ENCODE measurements at regions not wholly inside any gene's neighbourhood (a gene's known extent, or its start where the extent isn't known, plus 50 kb on each side); places are given as distances from the start of the nearest gene placed in this dataset.
"Not testable (repeated sequence)": the region's sequence is repeated elsewhere in the genome, so short reads cannot be mapped to it uniquely, and the experiment has no call there.

- in situ Hi-C loops (cut with MboI; ENCODE audit: low sequenced_read_pairs), result loop anchor here (25.0 kb wide), 1 partner anchor 1038 kb away; no protein-coding TSS in a partner anchor
Observed at GRCh38 chr6:144599615-144600014, 314.5 kb downstream of the UTRN start.

GRCh38 chr6:144601221-144601620 is 316.1 kb downstream of the UTRN start:
- in situ Hi-C loops (cut with MboI; ENCODE audit: low sequenced_read_pairs), result no loop called here

- in situ Hi-C loops (cut with MboI; ENCODE audit: low sequenced_read_pairs), result no loop called here
Observed at GRCh38 chr6:144602523-144603180, 317.5 kb downstream of the UTRN start.

- in situ Hi-C loops (cut with MboI; ENCODE audit: low sequenced_read_pairs), result no loop called here
Observed at GRCh38 chr6:144606083-144606482, 320.9 kb downstream of the UTRN start.

GRCh38 chr6:144607998-144608735 is 323.0 kb downstream of the UTRN start:
- in situ Hi-C loops (cut with MboI; ENCODE audit: low sequenced_read_pairs), result no loop called here

GRCh38 chr6:144612811-144613210 is 327.7 kb downstream of the UTRN start:
- in situ Hi-C loops (cut with MboI; ENCODE audit: low sequenced_read_pairs), result no loop called here

GRCh38 chr6:144613859-144614258 is 328.7 kb downstream of the UTRN start:
- in situ Hi-C loops (cut with MboI; ENCODE audit: low sequenced_read_pairs), result no loop called here

GRCh38 chr6:144615870-144616269 is 330.7 kb downstream of the UTRN start:
- in situ Hi-C loops (cut with MboI; ENCODE audit: low sequenced_read_pairs), result no loop called here

- in situ Hi-C loops (cut with MboI; ENCODE audit: low sequenced_read_pairs), result no loop called here
Observed at GRCh38 chr6:144617191-144617590, 332.1 kb downstream of the UTRN start.

GRCh38 chr6:144617708-144618107 is 332.6 kb downstream of the UTRN start:
- in situ Hi-C loops (cut with MboI; ENCODE audit: low sequenced_read_pairs), result no loop called here

- in situ Hi-C loops (cut with MboI; ENCODE audit: low sequenced_read_pairs), result no loop called here
Observed at GRCh38 chr6:144619966-144620365, 334.8 kb downstream of the UTRN start.

- in situ Hi-C loops (cut with MboI; ENCODE audit: low sequenced_read_pairs), result no loop called here
Observed at GRCh38 chr6:144621332-144621731, 336.2 kb downstream of the UTRN start.

- in situ Hi-C loops (cut with MboI; ENCODE audit: low sequenced_read_pairs), result no loop called here
Observed at GRCh38 chr6:144624246-144624645, 339.1 kb downstream of the UTRN start.

GRCh38 chr6:144624716-144625115 is 339.6 kb downstream of the UTRN start:
- in situ Hi-C loops (cut with MboI; ENCODE audit: low sequenced_read_pairs), result no loop called here

- in situ Hi-C loops (cut with MboI; ENCODE audit: low sequenced_read_pairs), result no loop called here
Observed at GRCh38 chr6:144630857-144631256, 345.7 kb downstream of the UTRN start.

GRCh38 chr6:144632266-144632665 is 347.1 kb downstream of the UTRN start:
- in situ Hi-C loops (cut with MboI; ENCODE audit: low sequenced_read_pairs), result no loop called here

- in situ Hi-C loops (cut with MboI; ENCODE audit: low sequenced_read_pairs), result no loop called here
Observed at GRCh38 chr6:144633886-144634285, 348.8 kb downstream of the UTRN start.

GRCh38 chr6:144634371-144634770 is 349.2 kb downstream of the UTRN start:
- in situ Hi-C loops (cut with MboI; ENCODE audit: low sequenced_read_pairs), result no loop called here

- in situ Hi-C loops (cut with MboI; ENCODE audit: low sequenced_read_pairs), result no loop called here
Observed at GRCh38 chr6:144635051-144635450, 349.9 kb downstream of the UTRN start.

GRCh38 chr6:144636025-144636424 is 350.9 kb downstream of the UTRN start:
- in situ Hi-C loops (cut with MboI; ENCODE audit: low sequenced_read_pairs), result not testable (repeated sequence)

GRCh38 chr6:144637541-144637940 is 352.4 kb downstream of the UTRN start:
- in situ Hi-C loops (cut with MboI; ENCODE audit: low sequenced_read_pairs), result no loop called here

GRCh38 chr6:144639654-144640053 is 354.5 kb downstream of the UTRN start:
- in situ Hi-C loops (cut with MboI; ENCODE audit: low sequenced_read_pairs), result no loop called here
